ENCODE measurements at regions not wholly inside any gene's neighbourhood (a gene's known extent, or its start where the extent isn't known, plus 50 kb on each side); places are given as distances from the start of the nearest gene placed in this dataset.

DNA sequence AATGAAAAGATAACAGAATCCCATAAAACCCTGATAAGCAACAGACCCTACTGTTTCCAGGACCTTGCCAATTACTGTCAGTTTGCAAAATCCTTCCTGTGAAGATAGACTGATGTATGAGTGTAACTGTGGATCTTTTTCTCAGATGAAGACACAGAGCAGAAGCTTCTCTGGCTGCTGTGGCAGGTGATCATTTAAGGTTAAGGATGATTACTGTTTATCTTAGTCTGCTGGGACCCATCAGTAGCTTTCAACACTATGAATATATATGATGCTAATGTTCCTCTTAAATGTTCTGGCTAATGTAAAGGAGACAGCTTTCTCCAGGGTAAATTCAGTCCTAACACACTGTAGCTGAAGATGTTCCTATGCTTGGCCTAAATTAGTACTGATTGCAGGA lies 56.0 kb upstream of the CTTNBP2 start:
- no peak for DNase-seq (ENCODE audit: low read depth in 4 of 4, low spot score in 1 of 4)

GRCh38 chr7:117931314-117931713 lies 58.1 kb upstream of the CTTNBP2 start:
- DNase-seq (ENCODE audit: low read depth in 4 of 4, low spot score in 1 of 4): no peak

DNA sequence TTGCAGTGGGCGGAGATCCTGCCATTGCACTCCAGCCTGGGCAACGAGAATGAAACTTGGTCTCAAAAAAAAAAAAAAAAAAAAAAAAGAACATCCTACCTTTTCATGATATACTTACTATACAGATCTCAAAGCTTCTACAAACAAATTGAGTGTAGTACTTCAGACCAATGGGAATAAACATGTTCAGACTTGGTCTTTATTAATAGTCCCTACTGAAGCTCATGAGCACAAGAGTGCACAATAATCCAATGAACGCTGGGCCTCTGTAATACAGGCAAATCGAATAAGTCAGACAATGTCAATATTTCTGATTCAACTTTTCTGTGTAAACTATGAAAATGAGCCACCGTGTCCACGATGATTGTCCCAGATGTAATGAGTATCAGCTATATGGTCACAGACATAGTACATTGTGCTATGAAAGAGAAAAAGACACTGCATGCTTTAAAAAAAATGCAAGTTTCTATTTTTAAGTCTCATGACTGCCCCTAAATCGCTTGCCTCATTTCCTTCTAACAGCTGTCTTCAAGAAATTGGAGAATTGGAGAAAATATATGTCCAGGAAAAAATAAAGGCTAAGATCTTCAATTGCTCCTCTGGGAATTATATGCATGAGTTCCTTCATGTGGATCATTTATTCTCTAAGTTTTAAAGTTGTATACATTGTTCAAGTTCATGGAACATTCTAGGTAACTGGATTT lies 64.0 kb upstream of the CTTNBP2 start:
- DNase-seq (ENCODE audit: low read depth in 4 of 4, low spot score in 1 of 4): no peak

DNA sequence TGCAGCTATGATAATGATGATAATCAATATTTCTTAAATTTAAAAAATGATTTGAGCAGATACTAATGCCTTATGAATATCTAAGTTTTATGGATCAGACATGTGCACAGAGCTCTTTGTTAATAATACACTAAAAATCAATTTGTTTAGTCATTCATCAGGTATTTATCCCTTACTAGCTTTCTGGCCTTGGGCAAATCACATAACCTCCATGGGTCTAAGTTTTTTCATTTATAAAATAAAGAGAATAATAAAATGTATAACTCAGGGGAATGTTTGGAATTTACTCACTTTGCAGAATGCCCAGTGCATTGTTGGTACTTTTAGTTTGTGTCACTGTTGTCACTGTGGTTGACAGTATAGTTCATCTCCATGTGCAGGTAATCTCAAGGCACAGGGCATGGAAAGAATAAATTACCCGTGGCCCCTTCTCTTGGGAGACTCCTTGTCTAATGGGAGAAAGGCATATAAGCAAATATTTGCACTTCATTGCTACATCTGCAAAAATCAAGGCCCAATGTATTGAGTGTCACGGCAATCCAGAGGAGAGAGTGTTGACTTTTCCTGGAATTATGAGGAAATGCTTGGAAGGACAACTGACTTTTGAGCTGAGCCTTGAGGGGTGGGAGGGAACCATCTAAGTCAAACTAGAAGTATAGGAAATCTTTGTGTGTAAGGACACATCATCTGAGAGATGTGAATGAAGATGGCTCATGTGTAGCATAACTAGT lies 64.7 kb upstream of the CTTNBP2 start:
- no peak for DNase-seq (ENCODE audit: low read depth in 4 of 4, low spot score in 1 of 4)

GRCh38 chr7:117941138-117941810 lies 68.0 kb upstream of the CTTNBP2 start:
- DNase-seq (ENCODE audit: low read depth in 4 of 4, low spot score in 1 of 4): no peak

DNA sequence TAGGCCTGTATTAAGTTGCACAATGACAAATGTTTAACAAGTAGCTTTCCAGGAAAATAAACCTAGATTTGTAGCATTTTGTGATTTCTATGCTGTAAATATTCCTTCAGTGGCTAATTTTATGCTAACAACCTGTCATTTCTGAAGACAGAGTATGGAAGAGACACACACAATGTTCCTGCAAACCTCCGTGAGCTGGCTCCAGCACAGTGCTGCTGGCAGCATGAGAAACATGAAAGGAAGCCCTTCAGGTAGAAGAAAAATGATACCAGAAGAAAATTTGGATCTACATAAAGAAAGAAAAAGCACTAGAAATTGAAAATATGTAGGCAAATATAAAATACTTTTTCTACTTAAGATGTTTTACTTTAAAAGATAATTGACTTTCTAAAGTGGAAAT lies 69.5 kb upstream of the CTTNBP2 start:
- no peak for DNase-seq (ENCODE audit: low read depth in 4 of 4, low spot score in 1 of 4)

GRCh38 chr7:117944886-117945285 lies 71.6 kb upstream of the CTTNBP2 start:
- DNase-seq (ENCODE audit: low read depth in 4 of 4, low spot score in 1 of 4): no peak

- no peak for DNase-seq (ENCODE audit: low read depth in 4 of 4, low spot score in 1 of 4)
These were observed 73.0 kb upstream of the CTTNBP2 start for GRCh38 chr7:117946151-117946633.

DNA sequence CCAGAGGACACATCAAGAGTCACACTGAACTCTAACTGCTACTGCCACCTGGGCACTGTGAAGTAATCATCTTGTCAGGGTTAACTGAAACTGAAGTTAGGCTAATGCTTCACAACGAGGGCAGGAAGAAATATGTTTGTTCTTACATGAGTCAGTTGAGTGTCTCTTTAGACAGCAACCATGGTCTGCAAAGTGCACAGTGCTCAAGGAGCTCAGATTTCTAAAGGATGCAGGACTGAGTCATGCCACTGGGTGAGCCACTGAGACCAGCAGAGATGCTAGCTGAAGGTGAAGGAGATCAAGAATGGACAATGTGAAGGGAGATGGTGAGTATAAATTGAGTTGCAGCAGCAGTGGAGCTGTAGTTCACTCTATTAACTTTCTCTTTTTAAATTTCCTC lies 76.0 kb upstream of the CTTNBP2 start:
- no peak for DNase-seq (ENCODE audit: low read depth in 4 of 4, low spot score in 1 of 4)

- no peak for DNase-seq (ENCODE audit: low read depth in 4 of 4, low spot score in 1 of 4)
These were observed 77.5 kb upstream of the CTTNBP2 start for GRCh38 chr7:117950601-117951260.

GRCh38 chr7:117951285-117951684 lies 78.0 kb upstream of the CTTNBP2 start:
- DNase-seq (ENCODE audit: low read depth in 4 of 4, low spot score in 1 of 4): no peak

GRCh38 chr7:117951691-117952280 lies 78.5 kb upstream of the CTTNBP2 start:
- DNase-seq (ENCODE audit: low read depth in 4 of 4, low spot score in 1 of 4): no peak

GRCh38 chr7:117955046-117955445 lies 81.8 kb upstream of the CTTNBP2 start:
- no peak for DNase-seq (ENCODE audit: low read depth in 4 of 4, low spot score in 1 of 4)

DNA sequence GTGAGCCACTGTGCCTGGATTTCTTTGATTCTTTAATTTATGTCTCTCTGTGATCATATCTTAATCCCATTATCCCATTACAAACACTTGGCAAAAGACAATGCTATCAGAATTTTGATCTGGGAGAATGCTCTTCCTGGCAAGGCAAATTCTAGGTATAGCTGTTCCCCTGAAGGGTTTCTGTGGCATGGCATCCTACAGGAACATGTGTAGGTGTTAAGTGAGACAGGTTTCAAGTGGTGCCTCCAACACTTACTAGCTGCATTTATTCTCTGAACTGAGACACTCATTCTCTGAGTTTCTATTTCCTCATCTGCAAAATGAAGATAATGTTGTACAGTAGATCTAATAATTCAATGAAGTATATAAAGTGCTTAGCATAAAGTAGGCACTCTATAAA lies 87.1 kb upstream of the CTTNBP2 start:
- DNase-seq (ENCODE audit: low read depth in 4 of 4, low spot score in 1 of 4): no peak

- no peak for DNase-seq (ENCODE audit: low read depth in 4 of 4, low spot score in 1 of 4)
These were observed 88.0 kb upstream of the CTTNBP2 start for GRCh38 chr7:117961235-117961634.

DNA sequence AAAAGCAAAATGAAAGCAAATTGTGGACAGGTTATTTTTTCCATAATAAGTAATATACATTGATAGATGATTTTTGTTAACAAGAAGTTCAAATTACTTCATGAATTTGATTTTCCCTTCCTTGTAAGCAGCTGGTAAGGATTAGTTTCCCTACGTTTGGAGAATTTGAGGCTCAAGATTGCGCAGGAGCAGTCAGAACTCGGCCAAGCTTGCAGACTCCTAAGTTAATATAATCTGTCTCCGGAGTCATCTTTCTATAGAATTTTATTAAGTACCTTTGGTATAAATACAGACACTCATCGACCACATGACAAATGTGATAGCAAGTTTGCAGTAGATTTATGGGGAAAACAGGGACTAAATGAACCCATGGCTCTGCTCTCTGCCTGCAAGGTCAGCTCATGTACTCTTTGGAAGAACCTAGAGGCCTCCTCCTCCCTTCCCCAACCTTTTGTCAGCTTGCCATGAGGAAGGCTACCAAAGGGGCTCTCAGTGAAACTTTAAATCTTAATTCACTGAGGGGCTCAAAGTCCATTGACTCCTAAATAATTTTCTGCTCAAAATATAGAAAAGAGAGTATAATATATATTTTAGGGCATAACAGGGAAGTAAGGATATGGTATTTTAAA lies 89.2 kb upstream of the CTTNBP2 start:
- DNase-seq (ENCODE audit: low read depth in 4 of 4, low spot score in 1 of 4): no peak

- DNase-seq (ENCODE audit: low read depth in 4 of 4, low spot score in 1 of 4): no peak
These were observed 90.3 kb upstream of the CTTNBP2 start for GRCh38 chr7:117963264-117964197.

GRCh38 chr7:117970801-117971200 lies 97.6 kb upstream of the CTTNBP2 start:
- no peak for DNase-seq (ENCODE audit: low read depth in 4 of 4, low spot score in 1 of 4)

GRCh38 chr7:117971556-117972244 lies 98.5 kb upstream of the CTTNBP2 start:
- DNase-seq (ENCODE audit: low read depth in 4 of 4, low spot score in 1 of 4): no peak
